K562 (cell line): ENCODE measurements at regions not wholly inside any gene's neighbourhood (a gene's known extent, or its start where the extent isn't known, plus 50 kb on each side); places are given as distances from the start of the nearest gene placed in this dataset.

ENCODE experiments used
- ATAC-seq: fragments of 200-7000 bp; cut with Tn5 transposase; 3 replicates; pipeline ENCODE4 v1.9.1; 2020; ENCODE audit warnings: moderate library complexity
- BruUV-seq: library from RNA; stranded (reverse); fragments of 400-500 nt; replicated peaks from 2 replicates; lab custom pipeline; 2021; lab: Mats Ljungman, UMichigan
- CTCF ChIA-PET: fragments of 300-600 bp; formaldehyde crosslinking; extraction: SDS; loops from one replicate; lab custom pipeline; 2021; ENCODE audit warnings: low intra/inter-chr PET ratio; lab: Yijun Ruan, JAX
- POLR2A ChIA-PET: fragments of 300-600, 350-650 bp; sonication (Branson Sonifier 250); formaldehyde crosslinking; extraction: SDS; loops from one replicate; lab custom pipeline; 2021; ENCODE audit warnings: antibody characterized with exemption, inconsistent platforms; lab: Yijun Ruan, JAX
- DNase-seq, 4 experiments: peaks; one replicate each; pipeline versions ENCODE4 v3.0.0 to v3.0.0-alpha.2; 2011 to 2018; ENCODE audit warnings: low spot score in 3 of 4, mixed read lengths in 3 of 4; ENCODE audit errors: extremely low read depth in 1 of 4
- FAIRE-seq: peaks from 2 replicates; lab custom pipeline; 2011; peaks lifted over from hg19 to GRCh38; lab: Jason Lieb, UNC
- H2AFZ ChIP-seq: 2 replicates; pipeline ENCODE4 v1.6.0; 2011; ENCODE audit warnings: low read depth, low read length, control low read depth, inconsistent platforms
- H3K27ac ChIP-seq: fragments of 200-600 bp; 3 replicates; pipeline ENCODE4 v1.8.0; 2011; ENCODE audit warnings: low read depth, mild to moderate bottlenecking, control low read depth, inconsistent platforms, low read length, moderate library complexity, mixed read lengths; ENCODE audit errors: extremely low read depth
- H3K27me3 ChIP-seq, 2 experiments: fragments of 300-600 bp in 1 of 2; 2 replicates in 1 of 2; 3 replicates in 1 of 2; pipeline versions ENCODE4 v1.6.0 to v1.8.0; 2011; ENCODE audit warnings: inconsistent platforms in 2 of 2, low read length in 2 of 2, mild to moderate bottlenecking in 1 of 2, mixed read lengths in 1 of 2, moderate library complexity in 1 of 2; ENCODE audit not compliant: control insufficient read depth in 2 of 2, insufficient read depth in 2 of 2
- H3K36me3 ChIP-seq: fragments of 300-600 bp; 3 replicates; pipeline ENCODE4 v1.8.0; 2011; ENCODE audit warnings: mild to moderate bottlenecking, low read length, inconsistent platforms; ENCODE audit not compliant: control insufficient read depth, insufficient read depth
- H3K4me1 ChIP-seq, 2 experiments: fragments of 200-600 bp in 1 of 2; replicated peaks in 1 of 2; 2 replicates in 1 of 2; 3 replicates in 1 of 2; pipeline versions ENCODE4 v1.5.1 to v1.8.0; 2011; ENCODE audit warnings: inconsistent platforms in 2 of 2, low read length in 2 of 2, mild to moderate bottlenecking in 1 of 2, mixed read lengths in 1 of 2, moderate library complexity in 1 of 2; ENCODE audit not compliant: control insufficient read depth in 2 of 2, insufficient read depth in 2 of 2
- H3K4me2 ChIP-seq: 2 replicates; pipeline ENCODE4 v1.6.1; 2011; ENCODE audit warnings: low read length, control low read depth, inconsistent platforms, mixed read lengths; ENCODE audit not compliant: insufficient read depth
- H3K4me3 ChIP-seq: fragments of 200-600 bp; sonication (generic), shearing (Covaris generic); 2 replicates; pipeline ENCODE4 v1.5.1; 2016; ENCODE audit warnings: control low read depth, inconsistent platforms
- H3K79me2 ChIP-seq: fragments of 200-600 bp; 3 replicates; pipeline ENCODE4 v1.8.0; 2011; ENCODE audit warnings: low read length, inconsistent platforms; ENCODE audit not compliant: control insufficient read depth, insufficient read depth
- H3K9ac ChIP-seq, 2 experiments: 2 replicates each; pipeline versions ENCODE4 v1.6.0 to v1.6.1; 2011; ENCODE audit warnings: low read depth in 2 of 2, low read length in 2 of 2, control low read depth in 1 of 2, inconsistent platforms in 1 of 2, mild to moderate bottlenecking in 1 of 2, mixed read lengths in 1 of 2; ENCODE audit not compliant: insufficient read depth in 1 of 2
- H3K9me1 ChIP-seq: one replicate; pipeline ENCODE4 v1.6.0; 2011; ENCODE audit warnings: inconsistent platforms, mild to moderate bottlenecking, low read length, moderate library complexity; ENCODE audit not compliant: control insufficient read depth, insufficient read depth
- H3K9me3 ChIP-seq: replicated peaks from 2 replicates; pipeline ENCODE4 v1.5.1; 2011; ENCODE audit warnings: low read depth, low read length, inconsistent platforms; ENCODE audit not compliant: control insufficient read depth, insufficient read depth
- H4K20me1 ChIP-seq: replicated peaks from 2 replicates; pipeline ENCODE4 v1.6.1; 2011; ENCODE audit warnings: low read length, inconsistent platforms, mixed read lengths; ENCODE audit not compliant: control insufficient read depth, insufficient read depth
- ARHGAP35 ChIP-seq: fragments of 450-650 bp; IDR thresholded peaks from 2 replicates; pipeline ENCODE4 v1.6.1; 2018; ENCODE audit not compliant: partially characterized antibody
- CEBPB ChIP-seq: fragments of 450-650 bp; IDR thresholded peaks from 2 replicates; pipeline ENCODE4 v1.6.1; 2016; ENCODE audit warnings: missing genetic modification characterization, missing compliant biosample characterization
- MTA2 ChIP-seq: fragments of 450-650 bp; IDR thresholded peaks from 2 replicates; pipeline ENCODE4 v1.6.1; 2016; ENCODE audit warnings: low read depth
- NELFE ChIP-seq: IDR thresholded peaks from 2 replicates; pipeline ENCODE4 v1.6.1; 2011; ENCODE audit warnings: mild to moderate bottlenecking; ENCODE audit not compliant: insufficient read depth, insufficient read length
- NFIC ChIP-seq: fragments of 450-650 bp; IDR thresholded peaks from 2 replicates; pipeline ENCODE4 v1.6.1; 2017; ENCODE audit warnings: mild to moderate bottlenecking, inconsistent platforms
- NUFIP1 ChIP-seq: fragments of 450-650 bp; IDR thresholded peaks from 2 replicates; pipeline ENCODE4 v1.6.1; 2018; ENCODE audit not compliant: partially characterized antibody
- TAF9B ChIP-seq: fragments of 450-650 bp; IDR thresholded peaks from 2 replicates; pipeline ENCODE4 v1.6.1; 2018; ENCODE audit warnings: mild to moderate bottlenecking; ENCODE audit not compliant: partially characterized antibody
- ZNF408 ChIP-seq: fragments of 250-450 bp; sonication (Bioruptor Pico); IDR thresholded peaks from 2 replicates; pipeline ENCODE4 v1.4.0; 2020; ENCODE audit warnings: low read depth, mild to moderate bottlenecking, moderate library complexity
- WGBS: fragments of 100-300 bp; shearing (Covaris generic); methylation state at CpG from one replicate; pipeline ENCODE4 v1.1.6; 2016; ENCODE audit warnings: low coverage, mixed read lengths; ENCODE audit not compliant: insufficient coverage; ENCODE audit errors: missing lambda C conversion rate; 5-methylcytosine and 5-hydroxymethylcytosine counted together
- in situ Hi-C: fragments of 300-500 bp; cut with MboI; formaldehyde crosslinking; loops from 4 replicates; pipeline ENCODE4 v1.15.0; 2018; ENCODE audit warnings: inconsistent platforms, mixed read lengths
- intact Hi-C: fragments of 100-400 bp; cut with micrococcal nuclease; formaldehyde crosslinking; loops from 2 replicates; pipeline ENCODE4 v1.14.2; 2022

DNA sequence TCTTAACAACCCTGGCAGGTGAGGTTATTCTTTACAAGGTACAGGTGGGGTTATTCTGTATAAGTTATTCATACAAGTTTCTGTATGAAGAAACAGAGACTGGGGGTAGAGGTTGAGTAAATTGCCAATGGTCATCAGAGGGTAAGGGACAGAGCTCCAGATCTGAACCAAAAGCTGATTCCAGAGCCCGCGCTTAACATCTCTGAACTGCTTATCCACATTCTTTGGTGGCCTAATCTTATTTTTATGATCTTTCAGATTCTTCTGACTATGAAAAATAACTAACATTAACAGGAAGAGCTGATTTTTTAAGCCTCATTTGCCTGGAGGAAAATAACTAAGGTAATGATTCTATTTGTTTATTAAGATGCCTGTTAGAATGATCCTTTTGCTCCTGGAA, 63.9 kb upstream of the BARHL2 start:
- no peaks in the 10 kb centered on the region for H3K9me1 ChIP-seq
- H3K27me3 ChIP-seq = no peaks in the 10 kb centered on the region
- BruUV-seq = no TSS peak
- no peak for TF ChIP-seq NELFE
- no peak for TF ChIP-seq NUFIP1
- no peak for TF ChIP-seq ARHGAP35
- TF ChIP-seq TAF9B = no peak
- no peak for TF ChIP-seq ZNF408 (CRISPR knock-in tag)
- H3K9me3 ChIP-seq = no peaks in the 10 kb centered on the region
- H3K9ac ChIP-seq = no peak overlapping the region
- DNase-seq = no peak
- no peak overlapping the region for H3K4me3 ChIP-seq
- CTCF ChIA-PET = no interaction called here
- no peaks in the 10 kb centered on the region for H3K4me1 ChIP-seq
- POLR2A ChIA-PET = no interaction called here
- no peak for FAIRE-seq
- intact Hi-C loops = no loop called here
- no peaks in the 10 kb centered on the region for H3K79me2 ChIP-seq
- in situ Hi-C loops = no loop called here
- no peaks in the 10 kb centered on the region for H3K36me3 ChIP-seq
- H3K27ac ChIP-seq = no peak overlapping the region
- WGBS = 79% methylated on average over 2 of the region's 2 CpGs
- ATAC-seq = no peak
- H3K4me2 ChIP-seq = no peak overlapping the region
- H4K20me1 ChIP-seq = no peaks in the 10 kb centered on the region
- no peak overlapping the region for H2AFZ ChIP-seq

DNA sequence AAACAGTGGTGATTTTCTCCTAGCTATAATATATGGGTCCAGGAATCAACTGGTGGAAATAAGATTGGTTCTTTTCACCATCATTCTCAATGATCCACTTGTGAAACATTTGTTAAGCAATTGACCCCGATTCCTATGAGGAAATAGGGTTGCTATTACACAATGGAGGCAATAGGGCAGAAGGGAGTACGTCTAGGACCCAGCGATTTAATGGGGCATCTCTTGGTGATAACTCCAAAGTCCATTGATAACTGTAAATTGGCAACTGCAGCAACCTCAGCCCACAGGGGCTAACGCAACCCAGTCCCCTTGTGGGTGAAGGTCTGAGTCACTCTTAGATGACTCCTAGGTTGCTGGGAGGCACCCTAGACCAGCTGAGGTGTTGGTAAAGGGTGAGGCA, 62.5 kb upstream of the BARHL2 start:
- intact Hi-C loops (no loop called here), in situ Hi-C loops (no loop called here)
- WGBS = 31% methylated on average over 4 of the region's 4 CpGs
- no peaks in the 10 kb centered on the region for H3K36me3 ChIP-seq
- no peaks in the 10 kb centered on the region for H3K4me1 ChIP-seq
- H3K27me3 ChIP-seq = no peaks in the 10 kb centered on the region
- no peak overlapping the region for H3K9ac ChIP-seq
- no TSS peak for BruUV-seq
- H3K9me3 ChIP-seq = no peaks in the 10 kb centered on the region
- H3K79me2 ChIP-seq = no peaks in the 10 kb centered on the region
- no peak for DNase-seq
- ATAC-seq = no peak
- H3K27ac ChIP-seq = no peak overlapping the region
- POLR2A ChIA-PET = no interaction called here
- no peak overlapping the region for H2AFZ ChIP-seq
- no peaks in the 10 kb centered on the region for H3K9me1 ChIP-seq
- CTCF ChIA-PET = no interaction called here
- no peak overlapping the region for H3K4me2 ChIP-seq
- no peak overlapping the region for H3K4me3 ChIP-seq
- H4K20me1 ChIP-seq = no peaks in the 10 kb centered on the region
- TF ChIP-seq CEBPB (tag) (peak; percentile 35), MTA2 (no peak), NFIC (no peak)
- FAIRE-seq = no peak
